Erythroblast (primary cell): ENCODE measurements at regions not wholly inside any gene's neighbourhood (a gene's known extent, or its start where the extent isn't known, plus 50 kb on each side); places are given as distances from the start of the nearest gene placed in this dataset.

Source experiments
- GATA1 ChIP-seq: IDR thresholded peaks from 2 replicates; pipeline ENCODE4 v1.6.1; 2011; ENCODE audit warnings: low read depth, mild to moderate bottlenecking, control low read depth, low read length, moderate library complexity
- POLR2A ChIP-seq: IDR thresholded peaks from 2 replicates; pipeline ENCODE4 v1.6.1; 2011; ENCODE audit warnings: mild to moderate bottlenecking, low read length

GRCh38 chr3:80239301-80239700, 471.5 kb upstream of the ROBO1 start:
- TF ChIP-seq POLR2A (no peak), GATA1 (no peak)
